ENCODE measurements at regions not wholly inside any gene's neighbourhood (a gene's known extent, or its start where the extent isn't known, plus 50 kb on each side); places are given as distances from the start of the nearest gene placed in this dataset.
"Not testable (repeated sequence)": the region's sequence is repeated elsewhere in the genome, so short reads cannot be mapped to it uniquely, and the experiment has no call there.

GRCh38 chr12:58701536-58701935, 218.8 kb downstream of the LRIG3 start:
- no peaks in the 10 kb centered on the region for H3K27me3 ChIP-seq (ENCODE audit: low read length)

GRCh38 chr12:58703866-58704265, 216.4 kb downstream of the LRIG3 start:
- Histone ChIP-seq H3K4me2 (ENCODE audit: low read depth, low read length, poor library complexity, severe bottlenecking) (no peak overlapping the region), H2AFZ (ENCODE audit: low read depth, low read length, severe bottlenecking) (no peak overlapping the region), H3K4me3 (ENCODE audit: insufficient read depth, low read length, poor library complexity, severe bottlenecking) (no peak overlapping the region), H3K79me2 (ENCODE audit: insufficient read depth, low read length) (no peaks in the 10 kb centered on the region), H3F3A (ENCODE audit: insufficient read depth) (no peaks in the 10 kb centered on the region), H3K36me3 (ENCODE audit: low read length) (no peaks in the 10 kb centered on the region), H3K9me2 (replicated peaks; ENCODE audit: insufficient read depth, low read length) (no peaks in the 10 kb centered on the region), H3K27ac (ENCODE audit: low read depth, low read length) (no peak overlapping the region), H3K27me3 (ENCODE audit: low read length) (no peaks in the 10 kb centered on the region), H3K9me3 (ENCODE audit: insufficient read depth, low read length) (no peaks in the 10 kb centered on the region), H4K20me1 (ENCODE audit: low read depth, low read length) (no peaks in the 10 kb centered on the region), H3K9ac (ENCODE audit: low read length) (no peak overlapping the region)
- TF ChIP-seq, protein P1, sequence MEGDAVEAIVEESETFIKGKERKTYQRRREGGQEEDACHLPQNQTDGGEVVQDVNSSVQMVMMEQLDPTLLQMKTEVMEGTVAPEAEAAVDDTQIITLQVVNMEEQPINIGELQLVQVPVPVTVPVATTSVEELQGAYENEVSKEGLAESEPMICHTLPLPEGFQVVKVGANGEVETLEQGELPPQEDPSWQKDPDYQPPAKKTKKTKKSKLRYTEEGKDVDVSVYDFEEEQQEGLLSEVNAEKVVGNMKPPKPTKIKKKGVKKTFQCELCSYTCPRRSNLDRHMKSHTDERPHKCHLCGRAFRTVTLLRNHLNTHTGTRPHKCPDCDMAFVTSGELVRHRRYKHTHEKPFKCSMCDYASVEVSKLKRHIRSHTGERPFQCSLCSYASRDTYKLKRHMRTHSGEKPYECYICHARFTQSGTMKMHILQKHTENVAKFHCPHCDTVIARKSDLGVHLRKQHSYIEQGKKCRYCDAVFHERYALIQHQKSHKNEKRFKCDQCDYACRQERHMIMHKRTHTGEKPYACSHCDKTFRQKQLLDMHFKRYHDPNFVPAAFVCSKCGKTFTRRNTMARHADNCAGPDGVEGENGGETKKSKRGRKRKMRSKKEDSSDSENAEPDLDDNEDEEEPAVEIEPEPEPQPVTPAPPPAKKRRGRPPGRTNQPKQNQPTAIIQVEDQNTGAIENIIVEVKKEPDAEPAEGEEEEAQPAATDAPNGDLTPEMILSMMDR (IDR thresholded peaks at IDR 0.05; ENCODE audit: insufficient read depth, low read length, poor library complexity, severe bottlenecking), result no peak
- no peak for TF ChIP-seq EZH2phosphoT487 (conservative IDR thresholded peaks at IDR 0.05; ENCODE audit: low read length)

More at GRCh38 chr12:58701536-58701935, 218.8 kb downstream of the LRIG3 start:
- Histone ChIP-seq H3K27ac (ENCODE audit: low read depth, low read length) (no peak overlapping the region), H3K4me2 (ENCODE audit: low read depth, low read length, poor library complexity, severe bottlenecking) (no peak overlapping the region), H3K9ac (ENCODE audit: low read length) (no peak overlapping the region), H3K9me2 (replicated peaks; ENCODE audit: insufficient read depth, low read length) (no peaks in the 10 kb centered on the region), H3K36me3 (ENCODE audit: low read length) (no peaks in the 10 kb centered on the region), H3K79me2 (ENCODE audit: insufficient read depth, low read length) (no peaks in the 10 kb centered on the region), H3K4me3 (ENCODE audit: insufficient read depth, low read length, poor library complexity, severe bottlenecking) (no peak overlapping the region), H4K20me1 (ENCODE audit: low read depth, low read length) (no peaks in the 10 kb centered on the region), H2AFZ (ENCODE audit: low read depth, low read length, severe bottlenecking) (no peak overlapping the region), H3F3A (ENCODE audit: insufficient read depth) (no peaks in the 10 kb centered on the region), H3K9me3 (ENCODE audit: insufficient read depth, low read length) (no peaks in the 10 kb centered on the region)
- no peak for TF ChIP-seq EZH2phosphoT487 (conservative IDR thresholded peaks at IDR 0.05; ENCODE audit: low read length)
- TF ChIP-seq, protein P1 (IDR thresholded peaks at IDR 0.05; ENCODE audit: insufficient read depth, low read length, poor library complexity, severe bottlenecking), result no peak

- H4K20me1 ChIP-seq (ENCODE audit: low read depth, low read length); H3K9me2 ChIP-seq (replicated peaks; ENCODE audit: insufficient read depth, low read length); H3K4me2 ChIP-seq (ENCODE audit: low read depth, low read length, poor library complexity, severe bottlenecking); H3K9me3 ChIP-seq (ENCODE audit: insufficient read depth, low read length); H3K79me2 ChIP-seq (ENCODE audit: insufficient read depth, low read length); H3K27me3 ChIP-seq (ENCODE audit: low read length); H3F3A ChIP-seq (ENCODE audit: insufficient read depth); H3K27ac ChIP-seq (ENCODE audit: low read depth, low read length); H3K9ac ChIP-seq (ENCODE audit: low read length); H3K36me3 ChIP-seq (ENCODE audit: low read length); H2AFZ ChIP-seq (ENCODE audit: low read depth, low read length, severe bottlenecking); H3K4me3 ChIP-seq (ENCODE audit: insufficient read depth, low read length, poor library complexity, severe bottlenecking): not testable (repeated sequence)
Measured at GRCh38 chr12:58704770-58705169, 215.5 kb downstream of the LRIG3 start.

GRCh38 chr12:58710901-58711300, 209.4 kb downstream of the LRIG3 start:
- H3K4me3 ChIP-seq (ENCODE audit: insufficient read depth, low read length, poor library complexity, severe bottlenecking), result no peak overlapping the region
- H3K36me3 ChIP-seq (ENCODE audit: low read length), result no peaks in the 10 kb centered on the region
- TF ChIP-seq EZH2phosphoT487 (conservative IDR thresholded peaks at IDR 0.05; ENCODE audit: low read length), result no peak
- TF ChIP-seq, protein P1 (IDR thresholded peaks at IDR 0.05; ENCODE audit: insufficient read depth, low read length, poor library complexity, severe bottlenecking), result no peak
- H2AFZ ChIP-seq (ENCODE audit: low read depth, low read length, severe bottlenecking), result no peak overlapping the region
- H3K27ac ChIP-seq (ENCODE audit: low read depth, low read length), result no peak overlapping the region
- H3K9me2 ChIP-seq (replicated peaks; ENCODE audit: insufficient read depth, low read length), result no peaks in the 10 kb centered on the region
- H3K79me2 ChIP-seq (ENCODE audit: insufficient read depth, low read length), result no peaks in the 10 kb centered on the region
- H3K4me2 ChIP-seq (ENCODE audit: low read depth, low read length, poor library complexity, severe bottlenecking), result no peak overlapping the region
- no peaks in the 10 kb centered on the region for H3K9me3 ChIP-seq (ENCODE audit: insufficient read depth, low read length)
- H3K9ac ChIP-seq (ENCODE audit: low read length), result no peak overlapping the region
- no peaks in the 10 kb centered on the region for H3F3A ChIP-seq (ENCODE audit: insufficient read depth)
- no peaks in the 10 kb centered on the region for H3K27me3 ChIP-seq (ENCODE audit: low read length)
- H4K20me1 ChIP-seq (ENCODE audit: low read depth, low read length), result no peaks in the 10 kb centered on the region
